Central memory CD8-positive, alpha-beta T cell (primary cell): ENCODE measurements at regions not wholly inside any gene's neighbourhood (a gene's known extent, or its start where the extent isn't known, plus 50 kb on each side); places are given as distances from the start of the nearest gene placed in this dataset.

ENCODE experiments used
- ATAC-seq: fragments of 150-1000 bp; cut with Tn5 transposase; replicated peaks from 2 replicates; pipeline ENCODE4 v1.10.0; 2022; ENCODE audit warnings: mild to moderate bottlenecking, moderate FRiP score, moderate number of reproducible peaks; ENCODE audit not compliant: poor library complexity, severe bottlenecking; ENCODE audit errors: extremely low read depth
- DNase-seq, 2 donors: peaks; one replicate each; pipeline ENCODE4 v3.0.0; 2021; ENCODE audit warnings: low spot score in 2 of 2
- H3K27ac Mint-ChIP-seq: one replicate; pipeline ENCODE4 v1.8.0; 2022; ENCODE audit warnings: low read depth, mild to moderate bottlenecking, moderate library complexity, mixed read lengths
- H3K27me3 Mint-ChIP-seq: one replicate; pipeline ENCODE4 v1.8.0; 2022; ENCODE audit warnings: mixed read lengths
- H3K36me3 Mint-ChIP-seq: one replicate; pipeline ENCODE4 v1.8.0; 2022; ENCODE audit warnings: mild to moderate bottlenecking, moderate library complexity, mixed read lengths; ENCODE audit not compliant: insufficient read depth
- H3K4me1 Mint-ChIP-seq: one replicate; pipeline ENCODE4 v1.8.0; 2022; ENCODE audit warnings: mixed read lengths
- H3K4me3 Mint-ChIP-seq: one replicate; pipeline ENCODE4 v1.8.0; 2022; ENCODE audit warnings: mild to moderate bottlenecking, moderate library complexity, mixed read lengths
- H3K9me3 Mint-ChIP-seq: one replicate; pipeline ENCODE4 v1.8.0; 2022; ENCODE audit warnings: mixed read lengths

- no peak overlapping the region for H3K4me3 Mint-ChIP-seq
- H3K9me3 Mint-ChIP-seq, result peaks cover 4% of the 10 kb centered on the region
- no peak for DNase-seq
- no peak overlapping the region for H3K27ac Mint-ChIP-seq
- peaks cover 2% of the 10 kb centered on the region for H3K36me3 Mint-ChIP-seq
- no peaks in the 10 kb centered on the region for H3K4me1 Mint-ChIP-seq
- ATAC-seq, result no peak
- H3K27me3 Mint-ChIP-seq, result no peaks in the 10 kb centered on the region
Measured at GRCh38 chr6:63446405-63446804, 125.9 kb upstream of the LOC128125822 start.

GRCh38 chr6:63447134-63447533 lies 125.1 kb upstream of the LOC128125822 start:
- Mint-ChIP-seq H3K4me3 (no peak overlapping the region), H3K4me1 (no peaks in the 10 kb centered on the region), H3K9me3 (peaks cover 4% of the 10 kb centered on the region), H3K36me3 (peaks cover 2% of the 10 kb centered on the region), H3K27ac (no peak overlapping the region), H3K27me3 (no peaks in the 10 kb centered on the region)
- DNase-seq (no peak), ATAC-seq (no peak)

GRCh38 chr6:63448229-63448628 lies 124.1 kb upstream of the LOC128125822 start:
- Mint-ChIP-seq H3K4me1 (no peaks in the 10 kb centered on the region), H3K27ac (no peak overlapping the region), H3K4me3 (no peak overlapping the region), H3K9me3 (peaks cover 4% of the 10 kb centered on the region), H3K27me3 (no peaks in the 10 kb centered on the region), H3K36me3 (peaks cover 2% of the 10 kb centered on the region)
- ATAC-seq, result no peak
- DNase-seq, result no peak

- H3K4me3 Mint-ChIP-seq, result no peak overlapping the region
- no peak overlapping the region for H3K27ac Mint-ChIP-seq
- H3K36me3 Mint-ChIP-seq, result peaks cover 2% of the 10 kb centered on the region
- H3K4me1 Mint-ChIP-seq, result no peaks in the 10 kb centered on the region
- ATAC-seq (no peak), DNase-seq (no peak)
- H3K27me3 Mint-ChIP-seq, result no peaks in the 10 kb centered on the region
- H3K9me3 Mint-ChIP-seq, result peaks cover 4% of the 10 kb centered on the region
Measured at GRCh38 chr6:63449714-63450113, 122.6 kb upstream of the LOC128125822 start.

GRCh38 chr6:63451238-63451637 lies 121.0 kb upstream of the LOC128125822 start:
- Mint-ChIP-seq H3K36me3 (no peaks in the 10 kb centered on the region), H3K27me3 (no peaks in the 10 kb centered on the region), H3K4me1 (no peaks in the 10 kb centered on the region), H3K9me3 (peaks cover 4% of the 10 kb centered on the region), H3K27ac (no peak overlapping the region), H3K4me3 (no peak overlapping the region)
- DNase-seq (no peak), ATAC-seq (no peak)

- no peak overlapping the region for H3K27ac Mint-ChIP-seq
- ATAC-seq, result no peak
- DNase-seq, result no peak
- H3K36me3 Mint-ChIP-seq, result no peaks in the 10 kb centered on the region
- no peaks in the 10 kb centered on the region for H3K4me1 Mint-ChIP-seq
- no peak overlapping the region for H3K4me3 Mint-ChIP-seq
- no peaks in the 10 kb centered on the region for H3K27me3 Mint-ChIP-seq
- peaks cover 4% of the 10 kb centered on the region for H3K9me3 Mint-ChIP-seq
Measured at GRCh38 chr6:63452125-63452524, 120.2 kb upstream of the LOC128125822 start.

- H3K36me3 Mint-ChIP-seq, result no peaks in the 10 kb centered on the region
- no peak for ATAC-seq
- peaks cover 9% of the 10 kb centered on the region for H3K27me3 Mint-ChIP-seq
- no peaks in the 10 kb centered on the region for H3K9me3 Mint-ChIP-seq
- no peaks in the 10 kb centered on the region for H3K4me1 Mint-ChIP-seq
- H3K27ac Mint-ChIP-seq, result no peak overlapping the region
- DNase-seq, result no peak
- no peak overlapping the region for H3K4me3 Mint-ChIP-seq
Measured at GRCh38 chr6:63456734-63457133, 115.5 kb upstream of the LOC128125822 start.

- Mint-ChIP-seq H3K27me3 (peaks cover 9% of the 10 kb centered on the region), H3K27ac (no peak overlapping the region)
- ATAC-seq, result no peak
Measured at GRCh38 chr6:63458480-63459115, 113.7 kb upstream of the LOC128125822 start.

GRCh38 chr6:63459814-63460213 lies 112.5 kb upstream of the LOC128125822 start:
- no peaks in the 10 kb centered on the region for H3K4me1 Mint-ChIP-seq
- H3K27ac Mint-ChIP-seq, result no peak overlapping the region
- no peak for DNase-seq
- no peaks in the 10 kb centered on the region for H3K36me3 Mint-ChIP-seq
- H3K27me3 Mint-ChIP-seq, result peaks cover 9% of the 10 kb centered on the region
- no peak for ATAC-seq
- H3K9me3 Mint-ChIP-seq, result no peaks in the 10 kb centered on the region
- H3K4me3 Mint-ChIP-seq, result no peak overlapping the region

More at GRCh38 chr6:63458480-63459115, 113.7 kb upstream of the LOC128125822 start:
- H3K4me3 Mint-ChIP-seq, result no peak overlapping the region
- no peaks in the 10 kb centered on the region for H3K36me3 Mint-ChIP-seq
- no peaks in the 10 kb centered on the region for H3K9me3 Mint-ChIP-seq
- H3K4me1 Mint-ChIP-seq, result no peaks in the 10 kb centered on the region
- no peak for DNase-seq

- H3K4me3 Mint-ChIP-seq, result no peak overlapping the region
- H3K4me1 Mint-ChIP-seq, result no peaks in the 10 kb centered on the region
- no peaks in the 10 kb centered on the region for H3K36me3 Mint-ChIP-seq
- DNase-seq (no peak), ATAC-seq (no peak)
- H3K9me3 Mint-ChIP-seq, result no peaks in the 10 kb centered on the region
- H3K27me3 Mint-ChIP-seq, result peaks cover 9% of the 10 kb centered on the region
- no peak overlapping the region for H3K27ac Mint-ChIP-seq
Measured at GRCh38 chr6:63460971-63461370, 111.3 kb upstream of the LOC128125822 start.

- ATAC-seq (no peak), DNase-seq (no peak)
- Mint-ChIP-seq H3K36me3 (no peaks in the 10 kb centered on the region), H3K4me3 (no peak overlapping the region), H3K27me3 (peaks cover 9% of the 10 kb centered on the region), H3K9me3 (no peaks in the 10 kb centered on the region), H3K4me1 (no peaks in the 10 kb centered on the region), H3K27ac (no peak overlapping the region)
Measured at GRCh38 chr6:63464060-63464459, 108.2 kb upstream of the LOC128125822 start.

GRCh38 chr6:63465750-63466149 lies 106.5 kb upstream of the LOC128125822 start:
- Mint-ChIP-seq H3K4me3 (no peak overlapping the region), H3K27me3 (peaks cover 9% of the 10 kb centered on the region), H3K4me1 (no peaks in the 10 kb centered on the region), H3K27ac (no peak overlapping the region), H3K36me3 (no peaks in the 10 kb centered on the region), H3K9me3 (no peaks in the 10 kb centered on the region)
- ATAC-seq, result no peak
- no peak for DNase-seq

GRCh38 chr6:63466242-63466733 lies 106.0 kb upstream of the LOC128125822 start:
- Mint-ChIP-seq H3K27ac (no peak overlapping the region), H3K4me3 (no peak overlapping the region), H3K4me1 (no peaks in the 10 kb centered on the region), H3K27me3 (peaks cover 4% of the 10 kb centered on the region), H3K9me3 (no peaks in the 10 kb centered on the region), H3K36me3 (no peaks in the 10 kb centered on the region)
- DNase-seq, result no peak
- no peak for ATAC-seq
